T-cell (primary cell): ENCODE measurements at regions not wholly inside any gene's neighbourhood (a gene's known extent, or its start where the extent isn't known, plus 50 kb on each side); places are given as distances from the start of the nearest gene placed in this dataset.

Experiments
- ATAC-seq, 4 experiments: fragments of 200-7000 bp in 3 of 4; fragments of 150-1000 bp in 1 of 4; cut with Tn5 transposase; replicated peaks in 1 of 4; 1 replicate in 3 of 4; 2 replicates in 1 of 4; pipeline ENCODE4 v1.10.0; 2021; ENCODE audit warnings: moderate library complexity in 3 of 4, mild to moderate bottlenecking in 2 of 4, moderate number of reproducible peaks in 1 of 4
- CTCF ChIA-PET, 2 donors: fragments of 300-600 bp; sonication (Branson Sonifier 250); formaldehyde crosslinking; loops; one replicate each; lab custom pipeline; 2022; ENCODE audit warnings: antibody characterized with exemption in 2 of 2; lab: Charles Lee
- POLR2A ChIA-PET, 2 donors: fragments of 300-600 bp; sonication (Branson Sonifier 250); formaldehyde crosslinking; loops; one replicate each; lab custom pipeline; 2022; ENCODE audit warnings: antibody characterized with exemption in 2 of 2; lab: Charles Lee
- DNase-seq, 35 experiments: peaks; one replicate each; pipeline versions ENCODE4 v3.0.0 to v3.0.0-alpha.2; 2013 to 2023
- H3K27ac ChIP-seq: one replicate; pipeline ENCODE4 v1.5.1; 2013; ENCODE audit warnings: low read length
- H3K27me3 ChIP-seq, 2 experiments: replicated peaks in 1 of 2; 1 replicate in 1 of 2; 2 replicates in 1 of 2; pipeline versions ENCODE4 v1.6.1 to v1.7.0; 2013; ENCODE audit warnings: low read length in 1 of 2, mixed read lengths in 1 of 2; ENCODE audit not compliant: control insufficient read depth in 2 of 2, insufficient read depth in 2 of 2; ENCODE audit errors: extremely low read depth in 1 of 2
- H3K36me3 ChIP-seq, 2 donors: 1 replicate in 1 of 2; 2 replicates in 1 of 2; pipeline versions ENCODE4 v1.6.1 to v1.7.0; 2013; ENCODE audit warnings: low read length in 1 of 2; ENCODE audit not compliant: control insufficient read depth in 2 of 2, insufficient read depth in 1 of 2; ENCODE audit errors: extremely low read depth in 1 of 2
- H3K4me1 ChIP-seq, 2 experiments: 1 replicate in 1 of 2; 2 replicates in 1 of 2; pipeline versions ENCODE4 v1.6.1 to v1.7.0; 2013; ENCODE audit warnings: low read length in 2 of 2, mixed read lengths in 1 of 2; ENCODE audit not compliant: insufficient read depth in 2 of 2, control insufficient read depth in 1 of 2; ENCODE audit errors: extremely low read depth in 1 of 2
- H3K4me3 ChIP-seq, 2 donors: 1 replicate in 1 of 2; 2 replicates in 1 of 2; pipeline versions ENCODE4 v1.5.1 to v1.7.0; 2013; ENCODE audit warnings: mild to moderate bottlenecking in 2 of 2, low read length in 1 of 2, moderate library complexity in 1 of 2; ENCODE audit not compliant: control insufficient read depth in 1 of 2; ENCODE audit errors: extremely low read depth in 1 of 2
- H3K9me3 ChIP-seq: 2 replicates; pipeline ENCODE4 v1.7.0; 2013
- H3K27ac Mint-ChIP-seq, 2 donors: one replicate each; pipeline ENCODE4 v1.8.0; 2020 to 2021; ENCODE audit warnings: mild to moderate bottlenecking in 2 of 2, mixed read lengths in 2 of 2
- H3K27me3 Mint-ChIP-seq, 2 donors: one replicate each; pipeline ENCODE4 v1.8.0; 2021 to 2022; ENCODE audit warnings: mixed read lengths in 2 of 2
- H3K36me3 Mint-ChIP-seq: one replicate; pipeline ENCODE4 v1.8.0; 2021; ENCODE audit warnings: mixed read lengths
- H3K4me1 Mint-ChIP-seq, 3 donors: one replicate each; pipeline ENCODE4 v1.8.0; 2020 to 2022; ENCODE audit warnings: mixed read lengths in 3 of 3, mild to moderate bottlenecking in 1 of 3
- H3K4me3 Mint-ChIP-seq, 3 donors: one replicate each; pipeline ENCODE4 v1.8.0; 2020 to 2022; ENCODE audit warnings: mild to moderate bottlenecking in 3 of 3, mixed read lengths in 3 of 3, moderate library complexity in 3 of 3
- H3K9me3 Mint-ChIP-seq, 3 donors: one replicate each; pipeline ENCODE4 v1.8.0; 2020 to 2022; ENCODE audit warnings: mixed read lengths in 3 of 3
- whole genome bisulfite sequencing: methylation state at CpG from one replicate; pipeline ENCODE4 v1.1.5; 2013; ENCODE audit warnings: missing lambda C conversion rate; ENCODE audit not compliant: insufficient coverage; 5-methylcytosine and 5-hydroxymethylcytosine counted together

- Histone ChIP-seq H3K27ac (no peak overlapping the region), H3K4me3 (no peak overlapping the region), H3K4me1 (no peaks in the 10 kb centered on the region), H3K36me3 (no peaks in the 10 kb centered on the region), H3K27me3 (no peaks in the 10 kb centered on the region), H3K9me3 (no peaks in the 10 kb centered on the region)
- WGBS: no CpG with 5 or more reads among the region's 1 CpG
- no peak for DNase-seq
- no peaks in the 10 kb centered on the region for H3K4me1 Mint-ChIP-seq
- H3K4me3 Mint-ChIP-seq: no peak overlapping the region
- H3K9me3 Mint-ChIP-seq: no peaks in the 10 kb centered on the region
- CTCF ChIA-PET: interaction anchor here in 1 of 2 donors (0.5 kb wide), 1 partner anchor 745 kb away, joined by 3 read pairs; no protein-coding TSS in a partner anchor
- no peak overlapping the region for H3K27ac Mint-ChIP-seq
- H3K36me3 Mint-ChIP-seq: no peaks in the 10 kb centered on the region
- ATAC-seq: no peak
- POLR2A ChIA-PET: no interaction called here
- no peaks in the 10 kb centered on the region for H3K27me3 Mint-ChIP-seq
These were observed 67.3 kb upstream of the TMCC3 start for GRCh38 chr12:94717656-94718055.

- H3K9me3 Mint-ChIP-seq: no peaks in the 10 kb centered on the region
- H3K4me1 Mint-ChIP-seq: no peaks in the 10 kb centered on the region
- no peaks in the 10 kb centered on the region for H3K27me3 ChIP-seq
- no peaks in the 10 kb centered on the region for H3K36me3 ChIP-seq
- H3K4me3 ChIP-seq: no peak overlapping the region
- ChIA-PET POLR2A (no interaction called here), CTCF (no interaction called here)
- ATAC-seq: no peak
- no peaks in the 10 kb centered on the region for H3K36me3 Mint-ChIP-seq
- H3K4me3 Mint-ChIP-seq: no peak overlapping the region
- DNase-seq: no peak
- H3K9me3 ChIP-seq: no peaks in the 10 kb centered on the region
- no peaks in the 10 kb centered on the region for H3K4me1 ChIP-seq
- WGBS: 87% methylated on average over 6 of the region's 8 CpGs
- no peaks in the 10 kb centered on the region for H3K27me3 Mint-ChIP-seq
- no peak overlapping the region for H3K27ac ChIP-seq
- H3K27ac Mint-ChIP-seq: no peak overlapping the region
These were observed 66.8 kb upstream of the TMCC3 start for GRCh38 chr12:94717108-94717507.

GRCh38 chr12:94716339-94716738 lies 66.0 kb upstream of the TMCC3 start:
- no CpG with 5 or more reads among the region's 6 CpGs for WGBS
- H3K4me3 Mint-ChIP-seq: no peak overlapping the region

GRCh38 chr12:94714378-94715114 lies 64.2 kb upstream of the TMCC3 start:
- CTCF ChIA-PET: interaction anchor here in 1 of 2 donors (0.6 kb wide), 3 partner anchors 24 to 1733 kb away, joined by 3 to 4 read pairs (median 3); no protein-coding TSS in a partner anchor
- WGBS: 33% methylated on average over 1 of the region's 6 CpGs

More at GRCh38 chr12:94716339-94716738, 66.0 kb upstream of the TMCC3 start:
- Mint-ChIP-seq H3K9me3 (no peaks in the 10 kb centered on the region), H3K4me1 (no peaks in the 10 kb centered on the region), H3K36me3 (no peaks in the 10 kb centered on the region), H3K27me3 (no peaks in the 10 kb centered on the region), H3K27ac (no peak overlapping the region)
- CTCF ChIA-PET: no interaction called here
- no peaks in the 10 kb centered on the region for H3K36me3 ChIP-seq
- no peaks in the 10 kb centered on the region for H3K4me1 ChIP-seq
- DNase-seq (no peak), ATAC-seq (no peak)
- no peaks in the 10 kb centered on the region for H3K9me3 ChIP-seq
- H3K4me3 ChIP-seq: no peak overlapping the region
- POLR2A ChIA-PET: no interaction called here
- no peaks in the 10 kb centered on the region for H3K27me3 ChIP-seq
- H3K27ac ChIP-seq: no peak overlapping the region

GRCh38 chr12:94712815-94713515 lies 62.6 kb upstream of the TMCC3 start:
- Histone ChIP-seq H3K27me3 (peaks cover 0 to 2% of the 10 kb centered on the region in 2 experiments), H3K36me3 (no peaks in the 10 kb centered on the region), H3K4me3 (no peak overlapping the region), H3K27ac (no peak overlapping the region), H3K9me3 (no peaks in the 10 kb centered on the region), H3K4me1 (no peaks in the 10 kb centered on the region)
- no peaks in the 10 kb centered on the region for H3K9me3 Mint-ChIP-seq
- peaks cover 0 to 1% of the 10 kb centered on the region in 2 donors for H3K27me3 Mint-ChIP-seq
- WGBS: 78% methylated on average over 4 of the region's 7 CpGs
- no peak overlapping the region for H3K27ac Mint-ChIP-seq
- H3K4me1 Mint-ChIP-seq: no peaks in the 10 kb centered on the region
- no peak overlapping the region for H3K4me3 Mint-ChIP-seq
- CTCF ChIA-PET: no interaction called here
- DNase-seq (no peak), ATAC-seq (no peak)
- H3K36me3 Mint-ChIP-seq: no peaks in the 10 kb centered on the region
- POLR2A ChIA-PET: no interaction called here

More at GRCh38 chr12:94714378-94715114, 64.2 kb upstream of the TMCC3 start:
- Mint-ChIP-seq H3K36me3 (no peaks in the 10 kb centered on the region), H3K27ac (no peak overlapping the region), H3K27me3 (peaks cover 0 to 1% of the 10 kb centered on the region in 2 donors), H3K4me1 (no peaks in the 10 kb centered on the region), H3K9me3 (no peaks in the 10 kb centered on the region), H3K4me3 (no peak overlapping the region)
- Histone ChIP-seq H3K27me3 (peaks cover 0 to 2% of the 10 kb centered on the region in 2 experiments), H3K36me3 (no peaks in the 10 kb centered on the region), H3K9me3 (no peaks in the 10 kb centered on the region), H3K4me3 (no peak overlapping the region), H3K4me1 (no peaks in the 10 kb centered on the region), H3K27ac (no peak overlapping the region)
- POLR2A ChIA-PET: no interaction called here
- DNase-seq (no peak), ATAC-seq (no peak)

GRCh38 chr12:94710933-94711332 lies 60.6 kb upstream of the TMCC3 start:
- Mint-ChIP-seq H3K27ac (no peak overlapping the region), H3K9me3 (no peaks in the 10 kb centered on the region), H3K36me3 (no peaks in the 10 kb centered on the region), H3K4me1 (no peaks in the 10 kb centered on the region), H3K4me3 (no peak overlapping the region), H3K27me3 (peaks cover 0 to 1% of the 10 kb centered on the region in 2 donors)
- CTCF ChIA-PET: interaction anchor here in 1 of 2 donors (0.6 to 1.1 kb wide), 3 partner anchors 349 to 823 kb away, joined by 4 to 8 read pairs (median 5); no protein-coding TSS in a partner anchor
- POLR2A ChIA-PET: interaction anchor here in 1 of 2 donors (0.5 kb wide), 1 partner anchor 44 kb away, joined by 22 read pairs; no protein-coding TSS in a partner anchor
- peak in 19 of 35 experiments; percentile 1 to 41 (median 10) for DNase-seq
- Histone ChIP-seq H3K9me3 (no peaks in the 10 kb centered on the region), H3K4me1 (no peaks in the 10 kb centered on the region), H3K27me3 (peaks cover 0 to 2% of the 10 kb centered on the region in 2 experiments), H3K36me3 (no peaks in the 10 kb centered on the region), H3K4me3 (no peak overlapping the region), H3K27ac (no peak overlapping the region)
- WGBS: 56% methylated on average over 2 of the region's 3 CpGs
- ATAC-seq: peak in 1 of 4 experiments; percentile 44
